A673 (cell line): ENCODE measurements at regions not wholly inside any gene's neighbourhood (a gene's known extent, or its start where the extent isn't known, plus 50 kb on each side); places are given as distances from the start of the nearest gene placed in this dataset.

ENCODE experiments used
- BruUV-seq: library from RNA; stranded (reverse); fragments of 400-500 nt; replicated peaks from 2 replicates; lab custom pipeline; 2021; lab: Mats Ljungman, UMichigan
- CTCF ChIA-PET: fragments of 300-600 bp; sonication (Branson Sonifier 250); formaldehyde crosslinking; loops from one replicate; lab custom pipeline; 2022; ENCODE audit warnings: antibody characterized with exemption; lab: Charles Lee
- POLR2A ChIA-PET: fragments of 300-600 bp; sonication (Branson Sonifier 250); formaldehyde crosslinking; loops from one replicate; lab custom pipeline; 2022; ENCODE audit warnings: antibody characterized with exemption; ENCODE audit not compliant: low non-redundant PET; lab: Charles Lee
- DNase-seq: peaks from one replicate; pipeline ENCODE4 v3.0.0-alpha.2; 2015; ENCODE audit warnings: low spot score
- H3K27ac ChIP-seq: fragments of 200-600 bp; sonication (generic); 2 replicates; pipeline ENCODE4 v1.5.1; 2016; ENCODE audit warnings: mixed run types, low read depth, mild to moderate bottlenecking, mixed read lengths, antibody characterized with exemption, low read length; ENCODE audit not compliant: poor library complexity, severe bottlenecking
- H3K27me3 ChIP-seq: fragments of 200-600 bp; sonication (generic); replicated peaks from 2 replicates; pipeline ENCODE4 v1.6.1; 2017; ENCODE audit warnings: mixed run types, low read depth, mild to moderate bottlenecking, mixed read lengths, antibody characterized with exemption, low read length; ENCODE audit not compliant: insufficient read depth, poor library complexity
- H3K36me3 ChIP-seq: fragments of 200-600 bp; sonication (generic); 2 replicates; pipeline ENCODE4 v1.6.1; 2016; ENCODE audit warnings: mixed run types, mild to moderate bottlenecking, mixed read lengths, antibody characterized with exemption, low read length; ENCODE audit not compliant: insufficient read depth, poor library complexity, severe bottlenecking
- H3K4me1 ChIP-seq: fragments of 200-600 bp; sonication (generic); 2 replicates; pipeline ENCODE4 v1.6.1; 2017; ENCODE audit warnings: mixed run types, mild to moderate bottlenecking, mixed read lengths, antibody characterized with exemption, low read length; ENCODE audit not compliant: insufficient read depth, poor library complexity, severe bottlenecking
- H3K4me3 ChIP-seq: fragments of 200-600 bp; sonication (generic); 2 replicates; pipeline ENCODE4 v1.5.1; 2016; ENCODE audit warnings: low read depth, mixed run types, mild to moderate bottlenecking, mixed read lengths, low read length; ENCODE audit not compliant: poor library complexity, severe bottlenecking
- H3K9me3 ChIP-seq: fragments of 200-600 bp; sonication (generic); 2 replicates; pipeline ENCODE4 v1.6.1; 2016; ENCODE audit warnings: mixed run types, low read depth, mild to moderate bottlenecking, mixed read lengths, antibody characterized with exemption, low read length; ENCODE audit not compliant: poor library complexity, severe bottlenecking
- CTCF ChIP-seq: fragments of 300-800, 200-600 bp; sonication (generic); conservative IDR thresholded peaks from 2 replicates; pipeline ENCODE4 v1.5.1; 2017; ENCODE audit warnings: low read depth, mild to moderate bottlenecking, antibody characterized with exemption, low read length, moderate library complexity, mixed read lengths
- EZH2 ChIP-seq: fragments of 200-600 bp; sonication (generic); IDR thresholded peaks from 2 replicates; pipeline ENCODE4 v1.6.1; 2017; ENCODE audit warnings: borderline replicate concordance, low read depth, mild to moderate bottlenecking, mixed read lengths, antibody characterized with exemption, low read length; ENCODE audit not compliant: poor library complexity, severe bottlenecking
- intact Hi-C: fragments of 100-400 bp; cut with micrococcal nuclease; formaldehyde crosslinking; loops from one replicate; pipeline ENCODE4 v1.10.0; 2022; ENCODE audit not compliant: unreplicated experiment

GRCh38 chr7:21159506-21159905 is 268.4 kb upstream of the SP4 start:
- H3K4me1 ChIP-seq, result no peaks in the 10 kb centered on the region
- no peak for DNase-seq
- no peaks in the 10 kb centered on the region for H3K9me3 ChIP-seq
- intact Hi-C loops, result no loop called here
- H3K4me3 ChIP-seq, result no peak overlapping the region
- no peak for TF ChIP-seq EZH2
- no peak for TF ChIP-seq CTCF
- H3K36me3 ChIP-seq, result no peaks in the 10 kb centered on the region
- POLR2A ChIA-PET, result no interaction called here
- BruUV-seq, result no TSS peak
- peaks cover 38% of the 10 kb centered on the region for H3K27me3 ChIP-seq
- no peak overlapping the region for H3K27ac ChIP-seq
- CTCF ChIA-PET, result no interaction called here

GRCh38 chr7:21160401-21160800 is 267.5 kb upstream of the SP4 start:
- no peaks in the 10 kb centered on the region for H3K4me1 ChIP-seq
- H3K4me3 ChIP-seq, result no peak overlapping the region
- no TSS peak for BruUV-seq
- no peak overlapping the region for H3K27ac ChIP-seq
- TF ChIP-seq EZH2, result no peak
- TF ChIP-seq CTCF, result no peak
- H3K9me3 ChIP-seq, result no peaks in the 10 kb centered on the region
- intact Hi-C loops, result no loop called here
- no peak for DNase-seq
- no peaks in the 10 kb centered on the region for H3K36me3 ChIP-seq
- peaks cover 36% of the 10 kb centered on the region for H3K27me3 ChIP-seq
- ChIA-PET POLR2A (no interaction called here), CTCF (no interaction called here)

GRCh38 chr7:21167942-21168341 is 259.9 kb upstream of the SP4 start:
- no peaks in the 10 kb centered on the region for H3K4me1 ChIP-seq
- H3K9me3 ChIP-seq, result no peaks in the 10 kb centered on the region
- TF ChIP-seq EZH2 (no peak), CTCF (no peak)
- H3K4me3 ChIP-seq, result no peak overlapping the region
- peaks cover 73% of the 10 kb centered on the region for H3K27me3 ChIP-seq
- no peak overlapping the region for H3K27ac ChIP-seq
- intact Hi-C loops, result no loop called here
- ChIA-PET POLR2A (no interaction called here), CTCF (no interaction called here)
- H3K36me3 ChIP-seq, result no peaks in the 10 kb centered on the region
- no TSS peak for BruUV-seq
- no peak for DNase-seq
